ENCODE measurements at regions not wholly inside any gene's neighbourhood (a gene's known extent, or its start where the extent isn't known, plus 50 kb on each side); places are given as distances from the start of the nearest gene placed in this dataset.

DNA sequence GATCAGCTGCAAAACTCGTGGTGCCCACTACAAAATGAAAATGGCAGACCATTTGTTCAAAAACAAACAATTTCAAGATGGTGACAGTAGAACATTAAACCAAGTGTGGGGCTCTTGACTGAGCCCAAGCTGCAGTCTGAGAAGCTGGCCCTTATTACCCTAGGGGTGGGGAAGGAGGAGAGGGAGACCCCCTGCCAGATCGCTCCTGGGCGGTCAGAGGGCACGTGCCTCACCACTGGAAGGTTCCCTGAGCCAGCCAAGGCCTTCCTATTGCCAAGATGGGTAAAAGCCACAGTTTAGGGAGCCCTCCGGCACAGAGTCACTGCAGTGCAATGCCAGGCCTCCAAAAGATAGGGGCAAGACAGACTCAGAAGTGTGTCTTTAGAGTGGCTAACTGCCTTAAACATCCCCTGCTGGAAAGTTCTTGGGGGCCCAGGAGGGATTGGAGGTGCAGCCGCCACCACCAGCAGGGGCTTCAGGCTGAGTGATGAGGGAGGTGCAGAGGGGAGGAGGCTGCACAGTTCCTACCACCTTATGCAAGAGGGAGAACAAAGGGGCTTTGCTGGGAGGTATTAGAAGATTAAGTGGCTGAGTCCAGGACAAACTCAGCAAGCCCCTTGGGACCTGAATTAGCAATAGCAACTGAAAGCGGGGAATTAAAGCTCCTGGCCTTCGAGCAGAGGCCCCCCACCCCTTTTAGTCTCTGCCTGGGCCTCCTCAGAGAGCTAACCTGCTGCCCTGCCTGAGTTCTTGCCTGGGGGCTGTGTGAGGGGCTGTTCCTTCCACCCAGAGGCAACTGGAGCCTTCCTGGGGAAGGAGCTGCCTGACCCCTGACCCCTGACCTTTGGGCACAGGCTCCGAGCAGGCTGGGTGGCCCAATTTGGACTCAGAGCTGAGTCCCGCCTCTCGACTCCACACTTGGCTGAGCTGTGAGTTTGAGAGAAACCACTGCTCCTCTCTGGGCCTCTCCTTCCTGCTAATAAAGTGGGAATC lies 88.4 kb downstream of the VEGFA start (continued):
- TF ChIP-seq HDAC6 (IDR thresholded peaks at IDR 0.05; ENCODE audit: low read depth, low read length) (no peak), ZFAT (CRISPR knock-in tag; conservative IDR thresholded peaks at IDR 0.05) (no peak), CBFB (CRISPR knock-in tag; IDR thresholded peaks at IDR 0.05) (no peak), ZNF644 (CRISPR knock-in tag; IDR thresholded peaks at IDR 0.05; ENCODE audit: low read depth) (no peak), PITX1 (CRISPR knock-in tag; IDR thresholded peaks at IDR 0.05) (no peak), ZNF552 (CRISPR knock-in tag; IDR thresholded peaks at IDR 0.05; ENCODE audit: borderline replicate concordance) (no peak), MZF1 (CRISPR knock-in tag; IDR thresholded peaks at IDR 0.05; ENCODE audit: borderline replicate concordance) (no peak), TBL1XR1 (IDR thresholded peaks at IDR 0.05; ENCODE audit: borderline replicate concordance, low read length, partially characterized antibody) (no peak), NR2F6 (IDR thresholded peaks at IDR 0.05) (peak; percentile 55; the same call in 1 of the 2 replicates), NR2F6 (CRISPR knock-in tag; IDR thresholded peaks at IDR 0.05) (0 out of 2 replicates have a peak, but pooled peaks have one; percentile 20), GABPA (IDR thresholded peaks at IDR 0.05; ENCODE audit: low read depth, low read length) (no peak), GABPA (CRISPR knock-in tag; IDR thresholded peaks at IDR 0.05; ENCODE audit: low read depth) (no peak)
- TF ChIP-seq, protein P1, sequence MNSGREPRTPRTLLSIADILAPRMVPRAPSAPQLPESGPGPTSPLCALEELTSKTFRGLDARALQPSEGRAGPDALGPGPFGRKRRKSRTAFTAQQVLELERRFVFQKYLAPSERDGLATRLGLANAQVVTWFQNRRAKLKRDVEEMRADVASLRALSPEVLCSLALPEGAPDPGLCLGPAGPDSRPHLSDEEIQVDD (CRISPR knock-in tag; IDR thresholded peaks at IDR 0.05; ENCODE audit: borderline replicate concordance), result no peak
- TF ChIP-seq, protein P2, sequence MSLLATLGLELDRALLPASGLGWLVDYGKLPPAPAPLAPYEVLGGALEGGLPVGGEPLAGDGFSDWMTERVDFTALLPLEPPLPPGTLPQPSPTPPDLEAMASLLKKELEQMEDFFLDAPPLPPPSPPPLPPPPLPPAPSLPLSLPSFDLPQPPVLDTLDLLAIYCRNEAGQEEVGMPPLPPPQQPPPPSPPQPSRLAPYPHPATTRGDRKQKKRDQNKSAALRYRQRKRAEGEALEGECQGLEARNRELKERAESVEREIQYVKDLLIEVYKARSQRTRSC (CRISPR knock-in tag; IDR thresholded peaks at IDR 0.05; ENCODE audit: low read depth), result no peak
- TF ChIP-seq, protein P3, sequence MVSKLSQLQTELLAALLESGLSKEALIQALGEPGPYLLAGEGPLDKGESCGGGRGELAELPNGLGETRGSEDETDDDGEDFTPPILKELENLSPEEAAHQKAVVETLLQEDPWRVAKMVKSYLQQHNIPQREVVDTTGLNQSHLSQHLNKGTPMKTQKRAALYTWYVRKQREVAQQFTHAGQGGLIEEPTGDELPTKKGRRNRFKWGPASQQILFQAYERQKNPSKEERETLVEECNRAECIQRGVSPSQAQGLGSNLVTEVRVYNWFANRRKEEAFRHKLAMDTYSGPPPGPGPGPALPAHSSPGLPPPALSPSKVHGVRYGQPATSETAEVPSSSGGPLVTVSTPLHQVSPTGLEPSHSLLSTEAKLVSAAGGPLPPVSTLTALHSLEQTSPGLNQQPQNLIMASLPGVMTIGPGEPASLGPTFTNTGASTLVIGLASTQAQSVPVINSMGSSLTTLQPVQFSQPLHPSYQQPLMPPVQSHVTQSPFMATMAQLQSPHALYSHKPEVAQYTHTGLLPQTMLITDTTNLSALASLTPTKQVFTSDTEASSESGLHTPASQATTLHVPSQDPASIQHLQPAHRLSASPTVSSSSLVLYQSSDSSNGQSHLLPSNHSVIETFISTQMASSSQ (IDR thresholded peaks at IDR 0.05; ENCODE audit: low read depth), result no peak
- TF ChIP-seq, protein P3 (CRISPR knock-in tag; IDR thresholded peaks at IDR 0.05; ENCODE audit: borderline replicate concordance), result no peak
- TF ChIP-seq, protein P4, sequence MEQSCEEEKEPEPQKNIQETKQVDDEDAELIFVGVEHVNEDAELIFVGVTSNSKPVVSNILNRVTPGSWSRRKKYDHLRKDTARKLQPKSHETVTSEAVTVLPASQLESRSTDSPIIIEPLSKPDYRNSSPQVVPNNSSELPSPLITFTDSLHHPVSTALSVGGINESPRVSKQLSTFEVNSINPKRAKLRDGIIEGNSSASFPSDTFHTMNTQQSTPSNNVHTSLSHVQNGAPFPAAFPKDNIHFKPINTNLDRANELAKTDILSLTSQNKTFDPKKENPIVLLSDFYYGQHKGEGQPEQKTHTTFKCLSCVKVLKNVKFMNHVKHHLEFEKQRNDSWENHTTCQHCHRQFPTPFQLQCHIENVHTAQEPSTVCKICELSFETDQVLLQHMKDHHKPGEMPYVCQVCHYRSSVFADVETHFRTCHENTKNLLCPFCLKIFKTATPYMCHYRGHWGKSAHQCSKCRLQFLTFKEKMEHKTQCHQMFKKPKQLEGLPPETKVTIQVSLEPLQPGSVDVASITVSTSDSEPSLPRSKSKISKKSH (CRISPR knock-in tag; IDR thresholded peaks at IDR 0.05; ENCODE audit: borderline replicate concordance), result 0 out of 2 replicates have a peak, but pooled peaks have one; percentile 26
